ENCODE measurements at regions not wholly inside any gene's neighbourhood (a gene's known extent, or its start where the extent isn't known, plus 50 kb on each side); places are given as distances from the start of the nearest gene placed in this dataset.
"Not testable (repeated sequence)": the region's sequence is repeated elsewhere in the genome, so short reads cannot be mapped to it uniquely, and the experiment has no call there.

DNA sequence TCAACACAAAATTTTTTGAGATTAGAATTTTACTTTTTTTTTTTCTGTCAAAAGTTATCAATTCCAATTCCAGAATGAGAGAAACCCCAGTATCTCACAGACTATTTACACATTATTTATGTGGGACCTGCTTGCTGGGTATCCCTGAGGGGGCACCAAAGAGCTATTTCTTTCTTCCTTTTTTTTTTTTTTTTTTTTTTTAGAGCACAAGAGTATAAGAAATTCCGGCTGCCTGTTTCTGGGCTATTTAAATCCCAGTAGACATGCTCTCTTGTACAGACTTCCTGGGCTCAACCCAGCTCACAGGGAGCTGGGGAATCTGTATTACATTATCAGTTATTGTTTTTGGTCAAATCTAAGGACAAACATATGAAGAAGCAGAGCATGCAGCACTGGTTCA is 156.9 kb upstream of the NBPF9 start:
- BruUV-seq (replicated peaks); H3K9ac ChIP-seq (replicated peaks; ENCODE audit: extremely low read depth, insufficient read depth, low read length); POLR2A ChIA-PET; DNase-seq (ENCODE audit: low read depth, low spot score); H3K79me2 ChIP-seq (ENCODE audit: control insufficient read depth, insufficient read depth, low read length); H4K20me1 ChIP-seq (replicated peaks; ENCODE audit: control insufficient read depth, extremely low read depth, insufficient read depth, low read length); H3K4me3 ChIP-seq (replicated peaks in 1 of 3; ENCODE audit: insufficient read depth in 1 of 3, low read depth in 1 of 3, low read length in 3 of 3); H3K4me1 ChIP-seq (ENCODE audit: control insufficient read depth, extremely low read depth, insufficient read depth, low read length); H3K9me3 ChIP-seq (replicated peaks; ENCODE audit: control insufficient read depth, insufficient read depth, low read length); intact Hi-C loops (cut with micrococcal nuclease); CTCF ChIA-PET; H3K4me2 ChIP-seq (ENCODE audit: insufficient read depth, low read length); dilution Hi-C loops (cut with MboI; ENCODE audit: extremely low pct_ligation_motif_present, low sequenced_read_pairs); H3K36me3 ChIP-seq (ENCODE audit: control insufficient read depth in 2 of 2, extremely low read depth in 1 of 2, insufficient read depth in 2 of 2, low read length in 2 of 2); H2AFZ ChIP-seq (ENCODE audit: low read depth, low read length); H3K27ac ChIP-seq (ENCODE audit: insufficient read depth, low read depth, low read length); H3K27me3 ChIP-seq (ENCODE audit: control insufficient read depth in 2 of 2, insufficient read depth in 2 of 2, low read length in 2 of 2); H3K9me1 ChIP-seq (replicated peaks; ENCODE audit: control insufficient read depth, extremely low read depth, insufficient read depth, low read length); FAIRE-seq: not testable (repeated sequence)

DNA sequence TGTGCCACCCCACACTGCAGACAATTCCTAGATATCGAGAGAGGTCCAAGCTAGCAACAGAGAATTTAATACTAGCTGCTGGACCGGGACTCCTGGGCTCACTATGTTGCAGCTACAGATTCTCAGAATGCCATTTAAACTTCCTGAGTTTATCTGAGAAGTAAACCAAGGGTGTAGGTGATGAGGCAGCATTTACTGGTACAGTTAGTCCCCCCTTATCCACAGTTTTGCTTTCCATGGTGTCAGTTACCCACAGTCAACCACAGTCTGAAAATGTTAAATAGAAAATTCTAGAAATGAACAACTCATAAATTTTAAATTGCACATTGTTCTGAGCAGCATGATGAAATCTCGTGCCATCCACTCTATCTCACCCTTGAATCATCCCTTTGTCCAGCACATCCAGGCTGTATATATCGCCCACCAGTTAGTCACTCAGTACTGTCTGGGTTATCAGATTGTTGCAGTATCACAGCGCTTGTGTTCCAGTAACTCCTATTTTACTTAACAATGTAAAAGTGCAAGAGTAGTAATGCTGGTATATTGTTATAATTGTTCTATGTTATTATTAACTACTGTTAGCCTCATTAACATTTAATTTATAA is 157.5 kb upstream of the NBPF9 start:
- H3K27me3 ChIP-seq (ENCODE audit: control insufficient read depth in 2 of 2, insufficient read depth in 2 of 2, low read length in 2 of 2); CTCF ChIA-PET; BruUV-seq (replicated peaks); DNase-seq (ENCODE audit: low read depth, low spot score); intact Hi-C loops (cut with micrococcal nuclease); H3K4me1 ChIP-seq (ENCODE audit: control insufficient read depth, extremely low read depth, insufficient read depth, low read length); H3K9ac ChIP-seq (replicated peaks; ENCODE audit: extremely low read depth, insufficient read depth, low read length); H3K27ac ChIP-seq (ENCODE audit: insufficient read depth, low read depth, low read length); H3K79me2 ChIP-seq (ENCODE audit: control insufficient read depth, insufficient read depth, low read length); H3K9me3 ChIP-seq (replicated peaks; ENCODE audit: control insufficient read depth, insufficient read depth, low read length); H4K20me1 ChIP-seq (replicated peaks; ENCODE audit: control insufficient read depth, extremely low read depth, insufficient read depth, low read length); dilution Hi-C loops (cut with MboI; ENCODE audit: extremely low pct_ligation_motif_present, low sequenced_read_pairs); H2AFZ ChIP-seq (ENCODE audit: low read depth, low read length); H3K4me3 ChIP-seq (replicated peaks in 1 of 3; ENCODE audit: insufficient read depth in 1 of 3, low read depth in 1 of 3, low read length in 3 of 3); H3K9me1 ChIP-seq (replicated peaks; ENCODE audit: control insufficient read depth, extremely low read depth, insufficient read depth, low read length); FAIRE-seq; POLR2A ChIA-PET; H3K4me2 ChIP-seq (ENCODE audit: insufficient read depth, low read length); H3K36me3 ChIP-seq (ENCODE audit: control insufficient read depth in 2 of 2, extremely low read depth in 1 of 2, insufficient read depth in 2 of 2, low read length in 2 of 2): not testable (repeated sequence)

DNA sequence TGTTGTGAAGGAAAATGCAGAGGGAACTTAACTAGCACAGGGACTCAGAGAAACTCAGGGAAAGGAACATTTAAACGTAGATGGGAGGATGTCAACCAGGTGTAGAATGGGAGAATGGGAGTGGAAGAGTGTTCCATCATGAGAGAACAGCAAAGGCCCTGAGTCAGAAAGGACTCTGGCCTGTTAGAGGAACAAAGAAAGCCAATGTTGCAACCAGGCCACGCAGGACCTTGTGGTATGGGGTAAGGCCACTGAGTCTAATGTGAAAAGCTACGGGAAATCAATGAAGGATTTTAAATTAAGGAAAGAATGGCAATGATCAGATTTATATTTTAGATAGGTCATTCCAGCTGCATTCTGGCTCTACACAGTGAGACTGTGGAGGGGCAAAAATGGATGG is 163.9 kb upstream of the NBPF9 start:
- H3K27ac ChIP-seq (ENCODE audit: insufficient read depth, low read depth, low read length); CTCF ChIA-PET; DNase-seq (ENCODE audit: low read depth, low spot score): not testable (repeated sequence)

DNA sequence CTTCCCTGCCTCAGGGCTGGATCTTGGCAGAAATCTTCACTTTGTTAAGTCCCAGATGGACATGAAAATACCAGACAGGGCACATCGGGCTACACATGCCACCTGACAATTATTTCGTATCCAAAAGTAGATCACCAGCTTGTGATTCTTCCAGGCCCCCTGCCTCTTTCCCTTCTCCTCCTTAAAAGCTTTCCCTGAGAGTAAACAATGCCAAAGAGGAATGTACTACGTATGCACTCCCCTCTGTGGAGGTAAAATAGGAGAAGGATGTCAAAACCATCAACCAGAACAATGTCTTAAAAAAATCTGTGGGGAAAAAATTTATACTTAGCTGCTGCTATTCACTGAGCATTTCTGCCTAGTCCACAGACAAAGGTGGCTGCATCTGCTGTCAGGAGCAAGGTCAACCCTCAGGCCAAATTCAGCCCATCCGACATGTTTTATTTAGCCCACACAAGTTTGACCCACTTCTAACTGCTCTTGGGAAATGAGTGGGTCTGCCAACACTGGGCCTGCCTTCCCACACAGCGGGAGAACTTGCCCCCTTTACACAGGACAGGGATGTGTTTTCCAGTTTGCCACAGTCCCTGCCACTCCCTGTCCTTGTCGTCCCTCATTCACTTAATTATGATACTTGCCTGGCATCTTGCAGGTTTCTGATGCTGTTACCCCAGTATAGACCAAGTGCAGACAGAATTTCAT is 165.8 kb upstream of the NBPF9 start:
- POLR2A ChIA-PET; H2AFZ ChIP-seq (ENCODE audit: low read depth, low read length); H3K79me2 ChIP-seq (ENCODE audit: control insufficient read depth, insufficient read depth, low read length); DNase-seq (ENCODE audit: low read depth, low spot score); FAIRE-seq; H3K9ac ChIP-seq (replicated peaks; ENCODE audit: extremely low read depth, insufficient read depth, low read length); H3K27ac ChIP-seq (ENCODE audit: insufficient read depth, low read depth, low read length); H3K4me2 ChIP-seq (ENCODE audit: insufficient read depth, low read length); H3K27me3 ChIP-seq (ENCODE audit: control insufficient read depth in 2 of 2, insufficient read depth in 2 of 2, low read length in 2 of 2); H4K20me1 ChIP-seq (replicated peaks; ENCODE audit: control insufficient read depth, extremely low read depth, insufficient read depth, low read length); H3K9me1 ChIP-seq (replicated peaks; ENCODE audit: control insufficient read depth, extremely low read depth, insufficient read depth, low read length); intact Hi-C loops (cut with micrococcal nuclease); H3K9me3 ChIP-seq (replicated peaks; ENCODE audit: control insufficient read depth, insufficient read depth, low read length); CTCF ChIA-PET; H3K4me3 ChIP-seq (replicated peaks in 1 of 3; ENCODE audit: insufficient read depth in 1 of 3, low read depth in 1 of 3, low read length in 3 of 3); BruUV-seq (replicated peaks); dilution Hi-C loops (cut with MboI; ENCODE audit: extremely low pct_ligation_motif_present, low sequenced_read_pairs); H3K4me1 ChIP-seq (ENCODE audit: control insufficient read depth, extremely low read depth, insufficient read depth, low read length); H3K36me3 ChIP-seq (ENCODE audit: control insufficient read depth in 2 of 2, extremely low read depth in 1 of 2, insufficient read depth in 2 of 2, low read length in 2 of 2): not testable (repeated sequence)

More for the DNA sequence above, 163.9 kb upstream of the NBPF9 start:
- dilution Hi-C loops (cut with MboI; ENCODE audit: extremely low pct_ligation_motif_present, low sequenced_read_pairs); H3K9ac ChIP-seq (replicated peaks; ENCODE audit: extremely low read depth, insufficient read depth, low read length); H3K79me2 ChIP-seq (ENCODE audit: control insufficient read depth, insufficient read depth, low read length); H3K9me1 ChIP-seq (replicated peaks; ENCODE audit: control insufficient read depth, extremely low read depth, insufficient read depth, low read length); H4K20me1 ChIP-seq (replicated peaks; ENCODE audit: control insufficient read depth, extremely low read depth, insufficient read depth, low read length); H2AFZ ChIP-seq (ENCODE audit: low read depth, low read length); H3K4me2 ChIP-seq (ENCODE audit: insufficient read depth, low read length); intact Hi-C loops (cut with micrococcal nuclease); FAIRE-seq; POLR2A ChIA-PET; H3K36me3 ChIP-seq (ENCODE audit: control insufficient read depth in 2 of 2, extremely low read depth in 1 of 2, insufficient read depth in 2 of 2, low read length in 2 of 2); H3K4me1 ChIP-seq (ENCODE audit: control insufficient read depth, extremely low read depth, insufficient read depth, low read length); BruUV-seq (replicated peaks); H3K9me3 ChIP-seq (replicated peaks; ENCODE audit: control insufficient read depth, insufficient read depth, low read length); H3K4me3 ChIP-seq (replicated peaks in 1 of 3; ENCODE audit: insufficient read depth in 1 of 3, low read depth in 1 of 3, low read length in 3 of 3); H3K27me3 ChIP-seq (ENCODE audit: control insufficient read depth in 2 of 2, insufficient read depth in 2 of 2, low read length in 2 of 2): not testable (repeated sequence)

Measured in endothelial cell of umbilical vein (primary cell).